Ovary (tissue), 7 donors: ENCODE measurements at regions not wholly inside any gene's neighbourhood (a gene's known extent, or its start where the extent isn't known, plus 50 kb on each side); places are given as distances from the start of the nearest gene placed in this dataset.

ENCODE experiments used
- DNase-seq, 5 donors: peaks; one replicate each; pipeline ENCODE4 v3.0.0-alpha.2; 2019 to 2020
- H3K27ac ChIP-seq, 2 donors: fragments of 200-600 bp; one replicate each; pipeline versions ENCODE4 v1.5.1 to v1.8.0; 2019 to 2022
- H3K27me3 ChIP-seq: fragments of 200-600 bp; one replicate; pipeline ENCODE4 v1.8.0; 2022
- H3K36me3 ChIP-seq: fragments of 200-600 bp; sonication (generic); one replicate; pipeline ENCODE4 v1.5.1; 2019
- H3K4me1 ChIP-seq: one replicate; pipeline ENCODE4 v1.8.1; 2013; ENCODE audit warnings: mild to moderate bottlenecking, moderate library complexity; ENCODE audit not compliant: insufficient read depth
- H3K4me3 ChIP-seq: fragments of 200-600 bp; sonication (generic); one replicate; pipeline ENCODE4 v1.5.1; 2017
- H3K9me3 ChIP-seq, 2 donors: fragments of 200-600 bp in 1 of 2; sonication (generic) in 1 of 2; one replicate each; pipeline versions ENCODE4 v1.5.1 to v1.8.1; 2013 to 2019; ENCODE audit warnings: mild to moderate bottlenecking in 1 of 2, moderate library complexity in 1 of 2
- EP300 ChIP-seq: sonication (generic); formaldehyde crosslinking; IDR thresholded peaks from one replicate; pipeline ENCODE4 v1.6.1; 2017; ENCODE audit warnings: antibody characterized with exemption
- POLR2A ChIP-seq: fragments of 450-650 bp; IDR thresholded peaks from one replicate; pipeline ENCODE4 v1.6.1; 2017; ENCODE audit warnings: antibody characterized with exemption, mild to moderate bottlenecking, moderate library complexity
- WGBS, 3 donors: extraction: QIAGEN DNeasy Blood & Tissue Kit in 1 of 3; methylation state at CpG; one replicate each; pipeline versions ENCODE4 v1.1.5 to v1.1.7; 2013 to 2017; 5-methylcytosine and 5-hydroxymethylcytosine counted together
- intact Hi-C, 4 donors: fragments of 100-400 bp; cut with DNase I; formaldehyde crosslinking; loops; one replicate each; pipeline versions ENCODE4 v1.11.0 to v1.15.1; 2022 to 2023
- TF ChIP-seq, protein P1 (sequence below), 3 donors: fragments of 450-650 bp in 2 of 3; fragments of 200-600 bp in 1 of 3; IDR thresholded peaks; one replicate each; pipeline versions ENCODE4 v1.5.1 to v1.8.0; 2016 to 2022; ENCODE audit warnings: antibody characterized with exemption in 3 of 3, mild to moderate bottlenecking in 1 of 3
- donor health status: DM: no; HTN: no; CAD: no; lungs with moderate emphysema.
- donor health status: DM: no; HTN: no; CAD: no.
- donor health status: Bipolar disorder and iron deficiency.
- donor health status: DM: no; HTN: no; CAD: no.
- donor health status: DM: yes; HTN: yes; CAD: no.

DNA sequence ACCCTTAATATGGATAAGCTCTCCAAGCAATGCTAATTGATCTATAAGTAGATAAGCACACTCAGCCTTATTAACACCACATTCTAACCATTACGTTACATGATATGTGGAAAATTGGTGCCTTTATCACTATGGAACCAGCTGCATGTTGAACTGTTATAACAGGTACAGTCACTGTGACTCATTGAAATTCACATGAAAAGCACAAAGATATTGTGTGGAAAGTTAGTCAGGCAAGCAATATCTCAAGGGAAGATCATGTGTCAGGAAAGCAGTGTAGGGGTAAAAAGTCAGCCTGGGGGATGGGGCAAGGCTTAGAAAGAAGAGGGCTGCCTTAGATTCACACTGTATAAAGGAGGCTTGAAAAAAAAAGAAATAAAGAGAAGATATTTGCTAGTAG, 313.7 kb upstream of the SMIM31 start:
- Histone ChIP-seq H3K27me3 (no peaks in the 10 kb centered on the region), H3K4me3 (no peak overlapping the region), H3K27ac (no peak overlapping the region), H3K9me3 (no peaks in the 10 kb centered on the region), H3K36me3 (no peaks in the 10 kb centered on the region), H3K4me1 (no peaks in the 10 kb centered on the region)
- DNase-seq = no peak
- 78 to 92% (median 82%) methylated on average over 1 of the region's 1 CpG for WGBS, 3 donors
- intact Hi-C loops = no loop called here
- TF ChIP-seq EP300 = no peak
- no peak for TF ChIP-seq POLR2A
- TF ChIP-seq, protein P1, sequence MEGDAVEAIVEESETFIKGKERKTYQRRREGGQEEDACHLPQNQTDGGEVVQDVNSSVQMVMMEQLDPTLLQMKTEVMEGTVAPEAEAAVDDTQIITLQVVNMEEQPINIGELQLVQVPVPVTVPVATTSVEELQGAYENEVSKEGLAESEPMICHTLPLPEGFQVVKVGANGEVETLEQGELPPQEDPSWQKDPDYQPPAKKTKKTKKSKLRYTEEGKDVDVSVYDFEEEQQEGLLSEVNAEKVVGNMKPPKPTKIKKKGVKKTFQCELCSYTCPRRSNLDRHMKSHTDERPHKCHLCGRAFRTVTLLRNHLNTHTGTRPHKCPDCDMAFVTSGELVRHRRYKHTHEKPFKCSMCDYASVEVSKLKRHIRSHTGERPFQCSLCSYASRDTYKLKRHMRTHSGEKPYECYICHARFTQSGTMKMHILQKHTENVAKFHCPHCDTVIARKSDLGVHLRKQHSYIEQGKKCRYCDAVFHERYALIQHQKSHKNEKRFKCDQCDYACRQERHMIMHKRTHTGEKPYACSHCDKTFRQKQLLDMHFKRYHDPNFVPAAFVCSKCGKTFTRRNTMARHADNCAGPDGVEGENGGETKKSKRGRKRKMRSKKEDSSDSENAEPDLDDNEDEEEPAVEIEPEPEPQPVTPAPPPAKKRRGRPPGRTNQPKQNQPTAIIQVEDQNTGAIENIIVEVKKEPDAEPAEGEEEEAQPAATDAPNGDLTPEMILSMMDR (IDR thresholded peaks at IDR 0.05) = no peak

DNA sequence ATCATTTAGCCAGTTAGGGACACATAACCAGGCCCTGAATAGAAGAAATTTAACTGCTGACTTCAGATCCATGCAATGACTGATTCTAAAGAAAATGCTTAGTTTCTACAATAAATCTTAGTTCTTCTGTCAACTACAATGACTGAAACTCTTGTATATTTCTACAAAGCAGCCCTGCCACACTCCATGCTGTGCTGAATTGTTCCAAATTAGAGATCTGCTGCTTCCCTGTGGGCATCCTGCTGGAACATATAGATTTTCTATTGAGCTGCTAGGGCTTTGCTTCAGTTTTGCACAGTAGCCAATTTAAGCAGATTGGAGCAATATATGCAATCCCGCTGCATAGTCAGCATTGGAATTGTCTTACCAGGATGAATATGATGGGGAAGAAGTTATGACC, 312.8 kb upstream of the SMIM31 start:
- intact Hi-C loops = no loop called here
- TF ChIP-seq EP300 = no peak
- no peak for TF ChIP-seq POLR2A
- TF ChIP-seq, protein P1 (IDR thresholded peaks at IDR 0.05) = no peak
- no peaks in the 10 kb centered on the region for H3K9me3 ChIP-seq
- no peak overlapping the region for H3K4me3 ChIP-seq
- no peak for DNase-seq
- 87 to 94% (median 91%) methylated on average over 1 of the region's 1 CpG for WGBS, 3 donors
- H3K4me1 ChIP-seq = no peaks in the 10 kb centered on the region
- H3K27me3 ChIP-seq = no peaks in the 10 kb centered on the region
- no peaks in the 10 kb centered on the region for H3K36me3 ChIP-seq
- H3K27ac ChIP-seq = no peak overlapping the region

DNA sequence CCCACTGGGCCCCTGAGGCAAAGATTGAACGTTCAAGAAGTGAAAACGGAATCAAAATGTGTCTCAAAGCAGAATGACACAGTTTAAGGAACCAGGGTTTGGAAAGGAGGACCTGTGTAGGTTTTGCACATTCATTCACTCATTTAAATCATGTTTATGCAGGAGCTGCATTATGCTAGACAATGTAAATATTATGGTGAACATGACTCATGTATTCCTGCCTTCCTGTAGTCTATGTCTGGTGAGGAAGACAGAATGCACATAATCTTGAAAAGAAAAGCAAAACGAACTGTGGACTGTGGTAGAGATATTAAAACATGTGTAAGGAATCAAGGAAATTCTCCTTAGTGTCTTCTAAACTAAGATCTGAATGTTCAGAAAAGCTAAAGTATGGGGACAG, 311.8 kb upstream of the SMIM31 start:
- H3K27ac ChIP-seq = no peak overlapping the region
- TF ChIP-seq EP300 (no peak), POLR2A (no peak)
- TF ChIP-seq, protein P1 (IDR thresholded peaks at IDR 0.05) = no peak
- WGBS, 3 donors = 51 to 65% (median 55%) methylated on average over 3 of the region's 3 CpGs
- no peaks in the 10 kb centered on the region for H3K4me1 ChIP-seq
- no peaks in the 10 kb centered on the region for H3K9me3 ChIP-seq
- H3K4me3 ChIP-seq = no peak overlapping the region
- intact Hi-C loops = no loop called here
- DNase-seq = no peak
- H3K27me3 ChIP-seq = no peaks in the 10 kb centered on the region
- H3K36me3 ChIP-seq = no peaks in the 10 kb centered on the region

DNA sequence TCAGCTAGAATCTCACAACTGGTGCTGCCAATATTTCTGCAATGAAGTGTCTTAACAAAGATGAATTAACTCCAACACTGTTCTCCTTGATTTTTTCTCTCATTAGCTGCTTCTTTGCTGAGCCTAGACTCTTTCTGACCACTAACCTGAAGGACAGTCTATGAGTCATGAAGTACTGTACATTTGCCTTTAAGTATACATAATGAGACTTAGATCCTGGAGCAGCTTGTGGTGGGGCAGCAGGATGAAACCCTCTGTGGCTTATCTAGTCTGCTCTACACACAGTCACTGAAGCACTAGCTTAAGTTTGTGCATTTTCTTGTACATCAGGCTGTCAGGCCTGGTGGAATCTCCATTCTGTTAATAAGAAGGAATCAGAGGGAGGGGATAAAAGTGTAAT, 307.4 kb upstream of the SMIM31 start:
- H3K4me1 ChIP-seq = no peaks in the 10 kb centered on the region
- H3K27ac ChIP-seq = no peak overlapping the region
- TF ChIP-seq EP300 (no peak), POLR2A (no peak)
- TF ChIP-seq, protein P1 (IDR thresholded peaks at IDR 0.05) = no peak
- no peak overlapping the region for H3K4me3 ChIP-seq
- intact Hi-C loops = no loop called here
- no peaks in the 10 kb centered on the region for H3K36me3 ChIP-seq
- no peaks in the 10 kb centered on the region for H3K27me3 ChIP-seq
- no peaks in the 10 kb centered on the region for H3K9me3 ChIP-seq
- DNase-seq = no peak

DNA sequence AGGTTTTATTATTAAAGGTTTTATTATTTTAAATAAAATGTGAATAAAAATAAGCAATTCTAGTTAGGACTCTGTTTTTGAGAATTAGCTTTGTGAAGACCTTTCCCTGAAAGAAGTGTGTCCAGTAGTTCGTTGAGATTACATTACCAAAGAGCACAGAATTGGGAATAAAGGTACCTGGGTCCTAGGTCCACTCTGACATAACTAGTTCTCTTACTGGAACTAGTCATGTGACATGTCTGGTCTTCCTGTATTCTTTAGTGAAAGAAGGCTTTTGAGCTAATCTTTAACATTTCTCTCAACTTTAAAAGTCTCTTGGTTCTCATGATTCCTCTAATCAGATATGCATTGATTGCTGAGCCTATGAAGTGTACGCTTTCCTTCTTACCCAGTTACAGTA, 292.0 kb upstream of the SMIM31 start:
- intact Hi-C loops = no loop called here
- DNase-seq = no peak
- WGBS, 3 donors = 47 to 52% (median 49%) methylated on average over 2 of the region's 2 CpGs
- Histone ChIP-seq H3K27me3 (no peaks in the 10 kb centered on the region), H3K27ac (no peak overlapping the region), H3K4me3 (no peak overlapping the region), H3K4me1 (no peaks in the 10 kb centered on the region), H3K36me3 (no peaks in the 10 kb centered on the region), H3K9me3 (no peaks in the 10 kb centered on the region)
- TF ChIP-seq EP300 = no peak
- TF ChIP-seq POLR2A = no peak
- TF ChIP-seq, protein P1 (IDR thresholded peaks at IDR 0.05) = no peak
